Activated T-helper 1 cell treated with anti-CD3 and anti-CD28 coated beads, Interleukin-2, amount 50 U/mL, for 16 hours (primary cell): ENCODE measurements at regions not wholly inside any gene's neighbourhood (a gene's known extent, or its start where the extent isn't known, plus 50 kb on each side); places are given as distances from the start of the nearest gene placed in this dataset.

Experiments used
- DNase-seq, 2 donors: peaks; one replicate each; pipeline ENCODE4 v3.0.0-alpha.2; 2020; ENCODE audit warnings: low read depth in 1 of 2, low spot score in 1 of 2

DNA sequence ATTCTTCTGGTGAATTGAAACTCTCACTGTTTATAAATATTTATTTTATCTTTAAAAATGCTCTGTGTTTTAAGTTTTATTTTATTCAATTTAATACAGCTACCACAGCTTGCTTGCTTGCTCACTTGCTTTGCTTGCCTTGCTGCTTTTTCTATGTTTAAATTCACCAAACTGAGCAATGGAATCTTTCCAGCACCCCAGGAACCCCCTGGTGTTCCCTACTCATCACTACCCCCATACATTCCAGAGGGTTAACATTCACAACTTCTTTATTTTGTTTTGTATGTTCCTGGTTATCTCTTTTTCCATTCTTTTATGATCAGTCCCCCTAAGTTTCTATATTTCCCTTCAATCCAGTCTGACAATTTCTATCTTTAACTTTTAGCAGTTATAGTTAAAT, 166.5 kb upstream of the COL1A2 start:
- DNase-seq = no peak

DNA sequence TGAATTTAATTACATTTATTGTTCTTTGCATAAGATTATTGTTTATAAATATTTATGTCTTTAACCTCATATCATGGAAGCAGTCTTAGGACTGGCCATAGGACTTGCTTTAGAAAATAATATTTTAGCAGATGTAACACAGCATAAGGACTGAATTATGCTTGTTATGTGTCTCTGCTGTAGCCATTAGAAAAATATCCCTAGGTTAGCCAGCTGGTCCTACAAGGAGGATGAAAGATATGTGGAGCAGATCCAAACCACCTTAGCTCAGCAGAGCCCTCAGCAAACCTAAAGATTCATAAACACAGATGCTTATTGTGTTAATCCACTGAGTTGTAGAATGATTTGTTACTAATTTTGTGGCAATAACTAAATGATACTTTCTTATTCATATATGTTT, 166.0 kb upstream of the COL1A2 start:
- no peak for DNase-seq

DNA sequence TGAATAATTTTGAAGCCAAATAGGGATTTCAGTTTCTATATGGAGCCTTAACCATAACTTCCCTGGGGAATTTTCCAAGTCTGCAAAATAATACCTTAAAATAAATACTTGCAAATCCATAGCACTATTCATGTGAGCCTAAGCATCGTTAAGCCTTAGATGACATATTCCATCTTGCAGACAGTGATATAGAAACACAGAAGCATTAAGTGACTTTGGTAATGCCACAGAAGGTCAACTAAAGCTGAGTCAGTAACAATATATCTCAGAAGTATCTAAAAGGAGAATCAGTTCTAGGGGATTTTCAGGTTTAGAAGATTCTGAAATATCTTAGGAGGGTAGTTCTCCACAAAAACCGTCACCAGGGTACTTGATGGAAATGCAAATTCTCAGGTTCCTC, 163.4 kb upstream of the COL1A2 start:
- DNase-seq = no peak

DNA sequence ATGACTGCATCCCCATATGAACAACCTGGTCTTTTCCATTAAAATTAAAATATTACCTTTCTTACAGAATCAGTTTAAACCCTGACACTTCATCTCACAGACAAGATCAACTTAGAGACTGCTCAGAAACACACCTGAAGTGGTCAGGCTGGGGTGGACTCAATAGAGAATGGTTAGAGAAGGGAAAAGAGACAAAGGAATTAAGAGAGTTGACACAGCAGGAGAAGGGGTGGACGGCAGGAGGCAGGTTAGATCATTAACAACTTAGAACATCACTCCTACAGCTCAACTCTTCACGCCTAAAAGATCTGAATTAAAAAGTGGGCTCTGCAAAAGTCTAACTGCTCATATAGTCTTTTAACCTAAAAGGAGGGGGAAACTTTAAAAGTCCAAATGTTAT, 157.7 kb upstream of the COL1A2 start:
- no peak for DNase-seq

DNA sequence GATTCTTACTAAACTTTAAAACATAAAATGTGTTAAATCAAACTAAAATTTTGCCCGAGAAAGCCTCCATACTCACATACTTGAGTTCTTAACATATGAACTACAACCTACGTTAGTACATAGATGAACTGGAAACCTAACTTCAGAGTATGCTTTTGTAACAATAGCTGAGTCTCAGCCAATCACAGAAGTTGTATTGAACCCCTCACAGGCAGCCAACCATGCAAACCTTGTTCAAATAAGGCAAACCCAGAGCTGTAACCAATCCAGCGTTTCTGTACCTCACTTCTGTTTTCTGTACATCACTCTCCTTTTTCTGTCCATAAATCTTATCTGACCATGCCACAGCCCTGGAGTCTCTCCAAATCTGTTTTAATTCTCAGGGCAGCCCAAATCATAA, 157.3 kb upstream of the COL1A2 start:
- no peak for DNase-seq

DNA sequence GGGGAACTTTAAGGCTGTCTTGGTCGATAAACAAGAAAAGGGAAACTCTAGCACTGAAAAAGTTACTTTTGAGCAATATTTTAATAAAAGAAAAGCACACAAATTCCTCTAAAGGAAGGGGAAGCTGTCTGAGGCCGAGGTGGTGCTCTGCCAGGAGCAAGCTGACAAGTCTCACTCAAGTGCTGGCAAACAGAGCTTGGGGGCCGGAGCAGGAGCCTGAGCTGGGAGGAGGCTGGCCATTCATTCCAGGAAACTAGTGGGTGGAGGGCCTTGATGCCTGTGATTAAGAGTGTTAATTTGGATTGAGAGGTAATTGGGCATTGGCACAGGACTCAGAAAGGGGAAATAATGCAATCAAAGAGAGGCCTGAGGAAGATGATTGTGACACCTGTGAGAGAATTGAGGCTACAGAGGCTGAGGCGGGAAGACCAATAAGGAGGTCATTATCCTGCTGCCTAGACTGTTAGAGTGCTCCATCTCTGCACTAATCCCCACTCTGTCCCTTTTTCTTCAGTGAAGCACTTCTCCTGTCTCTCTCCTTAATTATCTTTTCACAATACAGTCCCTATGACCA, 154.9 kb upstream of the COL1A2 start:
- DNase-seq = no peak

DNA sequence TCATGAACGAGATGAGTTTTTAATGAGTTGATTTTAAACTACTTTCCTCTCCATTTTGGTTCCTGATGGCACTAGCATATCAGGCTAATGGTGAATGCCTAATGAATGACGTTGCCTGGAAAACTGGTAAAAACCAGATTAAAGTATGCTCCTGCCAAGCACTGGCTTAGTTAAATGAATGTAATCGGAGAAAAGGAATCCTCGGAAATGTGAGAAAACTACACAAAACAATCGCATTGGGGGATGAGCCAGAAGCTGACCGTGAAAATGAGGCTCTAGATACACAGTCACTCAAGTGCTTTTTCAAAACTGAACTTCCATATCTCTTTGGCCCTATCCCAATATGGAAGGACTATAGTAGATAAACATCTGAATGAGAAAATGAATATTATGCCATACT, 153.8 kb upstream of the COL1A2 start:
- no peak for DNase-seq

DNA sequence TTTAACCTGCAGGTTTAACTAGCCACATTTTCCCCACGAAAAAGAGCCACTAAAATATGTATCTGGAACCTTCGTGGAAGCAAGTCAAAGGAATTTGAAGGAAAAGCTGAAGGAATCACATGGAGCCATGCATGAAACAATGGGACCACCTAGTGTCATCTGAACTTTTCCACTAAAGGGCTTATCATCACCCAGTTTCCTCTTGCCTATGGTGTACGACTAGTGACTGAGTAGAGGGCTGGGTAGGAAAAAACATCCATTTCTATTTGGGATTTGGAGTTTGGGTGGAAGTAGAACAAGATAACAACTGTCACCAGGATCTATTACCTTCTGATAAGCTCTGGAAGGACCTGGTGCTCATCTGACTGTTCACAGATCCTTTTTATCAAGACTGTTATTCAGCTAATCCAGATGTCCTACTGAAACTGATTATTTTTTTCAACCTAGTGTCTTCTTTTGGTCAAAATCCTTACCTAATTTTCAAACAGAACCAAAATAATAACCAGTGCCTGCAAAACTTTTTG, 153.2 kb upstream of the COL1A2 start:
- no peak for DNase-seq

DNA sequence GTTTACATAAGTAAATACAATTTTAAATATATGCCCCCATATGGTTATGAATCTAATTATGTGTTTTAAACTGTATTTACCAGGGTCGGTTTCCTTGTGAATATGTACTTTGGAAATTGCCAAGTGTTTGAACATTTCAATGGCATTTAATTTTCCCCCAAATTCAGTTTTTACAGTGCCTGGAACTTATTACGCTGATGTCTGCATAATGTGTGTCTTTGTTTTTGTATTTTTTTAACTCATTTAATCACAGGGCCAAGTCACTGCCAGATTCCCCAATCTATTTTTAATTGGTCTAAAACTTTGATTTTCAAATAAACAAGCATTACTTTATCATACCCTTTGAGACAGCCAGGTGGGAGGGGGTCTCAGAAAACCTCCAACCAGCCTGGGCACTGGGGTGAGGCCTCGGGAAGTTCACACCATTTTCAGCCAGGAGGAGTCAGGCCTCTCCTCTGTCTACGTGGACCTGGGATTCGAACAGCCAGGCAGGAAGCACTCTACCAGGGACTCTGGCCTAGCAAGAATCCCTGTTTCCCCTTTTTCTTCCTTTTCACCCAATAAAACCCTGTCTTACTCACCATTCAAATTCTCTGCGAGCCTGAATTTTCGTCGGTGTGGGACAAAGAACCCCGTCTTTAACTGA, 151.5 kb upstream of the COL1A2 start:
- DNase-seq = no peak

DNA sequence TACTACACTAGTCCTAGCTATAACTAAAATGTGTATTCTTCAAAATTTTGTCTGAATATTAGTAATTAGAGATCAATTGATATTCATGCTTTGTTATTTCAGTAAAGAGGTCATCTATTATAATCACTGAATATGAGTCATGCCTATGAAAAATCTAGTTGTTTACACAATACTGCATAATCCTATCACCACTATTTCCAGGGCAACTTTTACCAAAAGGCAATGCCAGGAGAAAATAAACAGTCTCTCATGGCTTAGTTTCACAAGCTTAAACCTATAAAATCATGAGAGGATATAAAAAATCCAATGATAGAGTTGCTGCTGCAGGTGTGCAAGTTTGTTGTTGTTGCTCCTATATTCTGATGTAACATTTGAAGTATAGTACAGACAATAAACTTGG, 149.9 kb upstream of the COL1A2 start:
- DNase-seq = no peak

DNA sequence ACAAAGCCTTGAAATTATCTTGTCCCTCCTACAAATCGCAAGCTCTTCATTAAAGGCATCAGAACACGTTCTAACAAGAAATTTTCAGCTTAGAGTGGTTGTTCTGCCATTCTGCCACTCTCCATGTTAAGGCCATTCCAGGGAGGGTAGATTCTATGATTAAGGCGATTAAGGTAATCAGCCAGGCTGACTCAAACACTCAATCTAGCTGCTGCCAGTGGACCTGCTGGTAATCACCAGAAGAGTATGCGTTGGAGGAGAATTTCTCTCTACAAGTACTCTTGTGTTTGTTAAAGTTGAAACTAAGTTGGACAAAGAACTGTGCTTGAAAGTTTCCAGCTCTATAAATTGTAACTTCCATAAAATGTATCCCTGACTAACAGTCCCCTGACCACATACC, 149.2 kb upstream of the COL1A2 start:
- no peak for DNase-seq

DNA sequence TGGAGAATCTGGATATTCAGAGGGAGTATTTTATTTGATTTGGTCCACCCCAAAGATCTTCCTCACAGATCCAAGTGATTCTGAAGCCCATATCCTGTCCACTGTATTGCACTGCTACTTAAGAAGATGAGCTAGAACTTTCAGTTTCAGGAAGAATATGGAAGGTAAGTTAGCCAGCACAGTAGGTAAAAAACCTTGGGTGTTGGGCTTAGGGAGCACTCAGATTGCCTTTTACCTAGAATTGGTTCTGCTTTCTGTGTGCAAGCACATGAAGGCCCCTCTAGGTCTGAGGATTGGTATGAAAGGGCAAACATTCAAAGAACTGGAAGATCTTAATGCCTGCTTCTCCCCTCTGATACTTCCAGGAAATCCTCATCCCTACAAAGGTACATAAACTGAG, 146.7 kb upstream of the COL1A2 start:
- DNase-seq = no peak

DNA sequence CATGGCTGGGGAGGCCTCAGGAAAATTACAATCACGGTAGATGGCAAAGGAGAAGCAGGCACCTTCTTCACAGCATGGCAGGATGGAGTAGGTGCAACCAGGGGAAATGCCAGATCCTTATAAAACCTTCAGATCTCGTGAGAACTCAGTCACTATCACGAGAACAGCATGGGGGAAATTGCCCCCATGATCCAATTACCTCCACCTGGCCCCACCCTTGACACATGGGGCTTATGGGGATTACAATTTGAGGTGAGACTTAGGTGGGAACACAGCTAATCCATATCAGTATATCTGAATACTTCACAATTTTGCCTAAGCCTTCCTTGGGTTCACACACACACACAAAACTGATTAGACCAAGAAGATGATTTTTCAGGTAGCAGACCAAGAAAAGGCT, 145.1 kb upstream of the COL1A2 start:
- no peak for DNase-seq

DNA sequence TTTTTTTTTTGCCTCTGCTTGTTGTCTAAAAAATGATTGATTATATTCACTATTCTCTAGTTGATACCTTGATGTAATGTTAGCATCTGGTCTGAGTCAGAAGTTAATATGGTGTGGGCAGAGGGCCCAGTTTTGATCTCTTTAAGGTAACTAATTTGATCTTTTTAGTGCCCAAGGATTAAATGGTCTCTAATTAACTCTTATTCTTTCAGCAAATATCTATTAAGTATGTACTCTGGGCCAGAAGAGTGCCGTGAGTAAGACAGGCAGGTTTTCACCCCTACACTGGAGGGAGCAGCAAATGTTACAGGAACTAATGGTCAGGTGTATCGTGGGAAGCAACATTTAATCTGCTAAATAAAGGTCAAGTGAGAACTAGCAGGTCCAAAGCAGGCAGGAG, 144.6 kb upstream of the COL1A2 start:
- no peak for DNase-seq

DNA sequence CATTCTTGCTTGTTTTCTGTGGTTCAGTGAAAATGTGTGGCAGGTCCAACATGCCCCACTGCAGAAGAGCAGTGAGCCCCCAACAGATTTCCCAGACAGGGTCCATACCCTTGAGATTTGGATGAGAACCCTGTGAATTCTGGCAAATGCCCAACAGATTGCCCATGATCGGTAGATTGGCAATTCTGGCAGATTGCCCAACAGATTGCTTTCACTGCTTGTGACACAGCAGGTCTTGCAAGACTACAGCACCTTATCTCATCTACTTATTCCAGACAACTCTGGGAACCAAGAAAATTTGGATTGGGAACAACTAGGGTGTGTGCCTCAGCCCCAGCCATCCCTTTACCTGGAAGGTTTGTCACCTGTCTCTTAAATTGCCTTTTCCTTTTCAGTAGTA, 143.7 kb upstream of the COL1A2 start:
- DNase-seq = no peak

DNA sequence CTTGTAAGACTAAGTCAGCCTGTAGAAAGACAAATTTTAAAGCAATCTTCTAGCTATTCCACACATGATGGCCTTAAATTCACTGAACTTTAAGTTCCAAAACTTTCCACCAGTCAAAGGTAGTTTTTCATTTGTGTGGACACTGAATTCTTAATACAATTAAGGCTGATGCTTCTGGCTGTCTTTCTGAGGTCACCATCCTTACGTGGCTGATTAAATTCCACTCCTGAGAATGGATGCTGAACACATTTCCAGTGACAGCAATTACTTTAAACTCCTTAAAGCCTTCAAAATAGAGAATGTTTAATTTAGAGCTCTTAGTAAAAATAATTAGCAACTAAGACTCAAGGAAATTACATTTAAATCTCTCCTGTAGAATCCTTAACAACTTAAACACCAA, 142.6 kb upstream of the COL1A2 start:
- DNase-seq = no peak

DNA sequence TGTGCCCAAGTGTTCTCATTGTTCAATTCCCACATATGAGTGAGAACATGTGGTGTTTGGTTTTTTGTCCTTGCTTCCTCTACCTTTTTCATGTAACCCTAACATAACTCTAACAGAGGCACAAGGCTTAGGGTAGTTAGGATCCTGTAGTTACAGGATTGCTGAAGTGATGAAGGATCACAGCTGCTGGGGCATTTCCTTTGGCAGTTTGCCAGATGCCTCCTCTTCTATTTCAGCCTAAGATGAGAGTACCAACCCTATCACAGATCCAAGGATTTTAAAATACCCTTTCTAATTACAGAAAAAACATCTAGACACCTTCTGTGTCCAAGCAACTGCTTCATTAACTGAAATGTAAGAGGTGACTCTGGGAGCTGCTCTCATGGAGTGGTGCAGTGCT, 141.7 kb upstream of the COL1A2 start:
- DNase-seq = no peak

DNA sequence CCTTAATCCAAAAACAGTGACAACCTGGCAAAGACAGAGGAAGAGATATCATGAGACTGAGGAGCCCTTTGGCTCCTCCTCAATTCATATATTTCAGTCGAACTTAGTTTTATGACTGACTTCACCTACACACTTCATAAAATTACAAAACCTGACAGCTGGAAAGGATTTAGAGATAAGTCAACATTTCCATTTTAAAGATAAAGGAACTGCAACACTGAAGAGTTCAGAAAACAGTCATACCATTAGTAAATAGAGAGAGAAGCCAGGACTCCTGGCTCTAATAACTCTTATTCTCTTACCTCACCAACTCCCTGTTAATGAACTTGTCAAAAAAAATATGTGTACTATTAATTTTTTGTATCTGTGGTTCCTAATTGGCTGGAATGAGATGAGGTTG, 141.0 kb upstream of the COL1A2 start:
- DNase-seq = no peak

DNA sequence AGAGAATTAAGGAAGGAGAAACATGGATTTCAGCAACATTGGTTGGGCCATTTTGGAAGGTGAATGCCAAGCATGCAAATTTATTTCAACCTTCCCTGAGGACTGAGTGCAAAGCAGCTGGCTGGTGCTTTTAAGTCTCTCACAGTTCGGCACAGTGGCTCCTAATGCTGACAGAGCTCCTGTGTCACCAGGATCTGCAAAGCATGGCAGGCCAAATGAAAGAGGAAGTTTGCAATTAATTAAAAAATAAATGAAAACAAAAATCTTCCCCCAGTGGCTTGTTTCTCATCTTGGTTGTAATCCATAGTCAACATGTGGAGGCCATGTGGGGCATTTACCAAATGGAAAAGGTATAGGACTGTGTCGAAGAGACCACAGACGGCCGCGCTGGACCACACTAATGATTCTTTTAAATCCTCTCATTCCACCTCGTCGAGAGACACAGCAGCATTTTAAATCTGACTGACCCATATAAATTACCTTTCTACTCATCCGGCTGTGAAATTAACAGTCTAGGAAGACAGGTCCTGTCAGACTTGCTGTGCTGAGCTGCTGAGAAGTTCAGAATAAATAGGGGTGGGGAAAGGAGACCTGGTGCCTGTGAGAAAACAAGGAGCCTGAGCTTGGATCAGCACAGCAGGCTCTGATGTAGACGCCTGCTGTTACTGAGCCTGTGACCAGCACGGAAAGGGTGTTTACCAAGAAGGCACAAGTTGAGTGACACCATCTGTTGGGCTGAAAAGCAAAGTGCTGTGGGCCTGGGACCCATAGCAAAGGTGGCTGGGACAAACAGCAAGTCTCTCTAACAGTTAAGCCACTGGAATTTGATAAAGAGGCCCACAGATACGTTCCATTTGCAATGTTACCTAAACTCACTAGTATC, 136.0 kb upstream of the COL1A2 start:
- no peak for DNase-seq

DNA sequence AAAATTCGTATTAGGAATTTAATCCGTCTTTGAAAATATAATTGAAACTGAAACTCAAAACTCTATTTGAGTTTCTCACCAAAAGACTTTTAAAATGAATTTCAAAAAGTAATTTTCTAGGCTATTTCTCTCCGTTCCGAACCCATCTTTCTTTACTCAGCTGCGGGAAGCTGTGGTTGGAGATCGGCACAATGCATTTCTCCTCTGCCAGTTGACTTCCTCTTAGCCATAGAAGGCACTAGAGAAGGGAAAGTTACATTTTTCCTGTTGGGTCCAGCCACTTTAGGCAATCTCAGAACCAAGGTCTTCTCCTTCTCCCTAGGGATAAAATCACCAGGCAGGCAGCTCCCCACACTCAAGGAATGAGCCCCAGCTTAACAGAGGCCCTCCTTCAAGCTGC, 133.6 kb upstream of the COL1A2 start:
- DNase-seq = no peak

DNA sequence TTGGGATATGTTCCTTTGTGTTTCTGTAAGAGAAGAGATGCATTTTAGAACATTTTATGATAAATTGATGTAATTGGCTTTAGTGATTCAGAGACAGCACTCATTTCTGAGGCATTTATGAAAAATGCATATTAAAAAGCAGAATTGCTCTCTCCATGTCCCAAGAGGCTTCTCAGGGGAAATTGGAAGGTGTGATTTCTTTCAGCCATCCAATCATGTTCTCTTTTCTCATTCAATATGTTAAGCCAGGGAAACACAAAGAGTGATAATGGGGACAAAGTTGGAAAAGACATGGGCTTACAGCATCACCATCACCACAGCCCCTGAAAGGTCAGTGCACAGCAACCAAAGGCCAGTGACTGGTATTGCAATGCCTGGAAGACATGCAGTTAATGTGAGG, 129.9 kb upstream of the COL1A2 start:
- DNase-seq = no peak

DNA sequence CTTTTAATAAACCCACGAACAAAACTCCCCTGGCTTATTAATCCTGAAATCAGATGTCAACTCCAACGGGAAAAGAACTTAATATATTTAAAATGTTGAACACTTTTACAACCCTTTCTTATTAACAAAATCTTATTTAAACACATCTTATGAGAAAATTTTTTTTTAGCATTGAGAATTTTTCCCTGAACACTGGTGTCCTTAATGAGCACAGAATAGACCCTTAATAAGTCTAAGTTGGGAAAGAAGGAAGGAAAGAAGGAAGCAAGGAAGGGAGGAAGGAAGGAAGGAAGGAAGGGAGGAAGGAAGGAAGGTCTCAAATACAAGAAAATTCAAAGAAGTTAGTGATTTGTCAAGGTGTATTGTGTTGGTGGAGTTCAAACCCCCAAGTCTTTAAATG, 129.2 kb upstream of the COL1A2 start:
- DNase-seq = no peak
